HepG2 (cell line): ENCODE measurements at regions not wholly inside any gene's neighbourhood (a gene's known extent, or its start where the extent isn't known, plus 50 kb on each side); places are given as distances from the start of the nearest gene placed in this dataset.

ENCODE experiments used
- ATAC-seq: fragments of 200-7000 bp; cut with Tn5 transposase; 3 replicates; pipeline ENCODE4 v1.9.1; 2020; ENCODE audit warnings: mild to moderate bottlenecking, moderate library complexity
- BruUV-seq: library from RNA; stranded (reverse); fragments of 400-500 nt; replicated peaks from 2 replicates; lab custom pipeline; 2021; lab: Mats Ljungman, UMichigan
- CTCF ChIA-PET: fragments of 300-600 bp; formaldehyde crosslinking; extraction: SDS; loops from one replicate; lab custom pipeline; 2021; ENCODE audit warnings: low total read pairs, inconsistent platforms, low intra/inter-chr PET ratio; lab: Yijun Ruan, JAX
- POLR2A ChIA-PET: fragments of 350-600 bp; sonication (Branson Sonifier 250); formaldehyde crosslinking; loops from one replicate; lab custom pipeline; 2020; ENCODE audit warnings: antibody characterized with exemption, inconsistent platforms; lab: Yijun Ruan, JAX
- DNase-seq: peaks from one replicate; pipeline ENCODE4 v3.0.0-alpha.2; 2015; ENCODE audit warnings: low spot score
- FAIRE-seq: peaks from 3 replicates; lab custom pipeline; 2011; peaks lifted over from hg19 to GRCh38; lab: Jason Lieb, UNC
- H2AFZ ChIP-seq: one replicate; pipeline ENCODE4 v1.6.1; 2011; ENCODE audit warnings: low read length, inconsistent platforms
- H3K27ac ChIP-seq: fragments of 300-600 bp; 3 replicates; pipeline ENCODE4 v1.8.0; 2011; ENCODE audit warnings: mixed run types, mild to moderate bottlenecking, mixed read lengths, low read length, inconsistent platforms; ENCODE audit not compliant: insufficient read depth; ENCODE audit errors: extremely low read length
- H3K27me3 ChIP-seq, 2 experiments: fragments of 200-600 bp in 1 of 2; 2 replicates in 1 of 2; 3 replicates in 1 of 2; pipeline versions ENCODE4 v1.6.0 to v1.8.0; 2011; ENCODE audit warnings: low read length in 2 of 2, mild to moderate bottlenecking in 2 of 2, moderate library complexity in 2 of 2, inconsistent platforms in 1 of 2; ENCODE audit not compliant: insufficient read depth in 2 of 2, control insufficient read depth in 1 of 2
- H3K36me3 ChIP-seq, 2 experiments: fragments of 200-600 bp in 1 of 2; replicated peaks in 1 of 2; 2 replicates in 1 of 2; 3 replicates in 1 of 2; pipeline versions ENCODE4 v1.5.1 to v1.8.0; 2011; ENCODE audit warnings: low read length in 2 of 2, inconsistent platforms in 1 of 2; ENCODE audit not compliant: insufficient read depth in 2 of 2, control insufficient read depth in 1 of 2
- H3K4me1 ChIP-seq: 2 replicates; pipeline ENCODE4 v1.5.1; 2012; ENCODE audit warnings: low read length, inconsistent platforms; ENCODE audit not compliant: insufficient read depth
- H3K4me2 ChIP-seq: 2 replicates; pipeline ENCODE4 v1.6.0; 2011; ENCODE audit warnings: low read depth, low read length, inconsistent platforms
- H3K4me3 ChIP-seq, 3 experiments: fragments of 200-600 bp in 1 of 3; sonication (generic), shearing (Covaris generic) in 1 of 3; replicated peaks in 1 of 3; 2 replicates each; pipeline ENCODE4 v1.5.1; 2011 to 2016; ENCODE audit warnings: low read length in 3 of 3, inconsistent platforms in 2 of 3, low read depth in 2 of 3, mild to moderate bottlenecking in 2 of 3, control low read depth in 1 of 3, mixed read lengths in 1 of 3; ENCODE audit not compliant: insufficient read depth in 1 of 3
- H3K79me2 ChIP-seq: one replicate; pipeline ENCODE4 v1.6.1; 2011; ENCODE audit warnings: low read length, inconsistent platforms; ENCODE audit not compliant: insufficient read depth
- H3K9ac ChIP-seq: 2 replicates; pipeline ENCODE4 v1.6.0; 2011; ENCODE audit warnings: mild to moderate bottlenecking, low read depth, low read length, inconsistent platforms; ENCODE audit not compliant: insufficient read depth
- H3K9me3 ChIP-seq: 2 replicates; pipeline ENCODE4 v1.5.1; 2012; ENCODE audit warnings: mild to moderate bottlenecking, low read length
- H4K20me1 ChIP-seq: 2 replicates; pipeline ENCODE4 v1.6.0; 2011; ENCODE audit warnings: inconsistent platforms, mild to moderate bottlenecking, low read length, moderate library complexity; ENCODE audit not compliant: insufficient read depth
- AKNA ChIP-seq: sonication (generic); formaldehyde crosslinking; IDR thresholded peaks from 2 replicates; pipeline ENCODE4 v1.4.0; 2020; ENCODE audit warnings: missing genetic modification reagents, borderline replicate concordance
- ATAD3A ChIP-seq: sonication (generic); formaldehyde crosslinking; IDR thresholded peaks from 2 replicates; pipeline ENCODE4 v1.4.0; 2020; ENCODE audit warnings: missing genetic modification reagents
- ATF7 ChIP-seq, 2 experiments: fragments of 450-650 bp in 1 of 2; sonication (generic) in 1 of 2; formaldehyde crosslinking in 1 of 2; IDR thresholded peaks; 2 replicates each; pipeline versions ENCODE4 v1.4.0 to v1.6.1; 2016 to 2020; ENCODE audit warnings: antibody characterized with exemption in 1 of 2, mild to moderate bottlenecking in 1 of 2, missing genetic modification reagents in 1 of 2
- FOXA3 ChIP-seq: IDR thresholded peaks from 2 replicates; pipeline ENCODE4 v1.6.1; 2016; ENCODE audit warnings: missing genetic modification reagents, missing compliant biosample characterization
- IKZF4 ChIP-seq: sonication (generic); formaldehyde crosslinking; IDR thresholded peaks from 2 replicates; pipeline ENCODE4 v1.5.1; 2020; ENCODE audit warnings: borderline replicate concordance, mild to moderate bottlenecking, low read depth, missing genetic modification reagents; ENCODE audit errors: not compliant biosample characterization
- REXO4 ChIP-seq: sonication (generic); formaldehyde crosslinking; IDR thresholded peaks from 2 replicates; pipeline ENCODE4 v1.8.0; 2022; ENCODE audit warnings: missing genetic modification reagents, mild to moderate bottlenecking, borderline replicate concordance
- ZNF224 ChIP-seq: sonication (generic); formaldehyde crosslinking; IDR thresholded peaks from 2 replicates; pipeline ENCODE4 v1.5.0; 2020; ENCODE audit warnings: mild to moderate bottlenecking, missing genetic modification reagents
- ZNF230 ChIP-seq: sonication (generic); formaldehyde crosslinking; IDR thresholded peaks from 2 replicates; pipeline ENCODE4 v1.4.0; 2020; ENCODE audit warnings: mild to moderate bottlenecking, missing genetic modification reagents
- ZNF468 ChIP-seq: sonication (generic); formaldehyde crosslinking; IDR thresholded peaks from 2 replicates; pipeline ENCODE4 v1.8.0; 2022; ENCODE audit warnings: mild to moderate bottlenecking, moderate library complexity, missing genetic modification reagents
- ZNF598 ChIP-seq: sonication (generic); formaldehyde crosslinking; IDR thresholded peaks from 2 replicates; pipeline ENCODE4 v1.5.1; 2020; ENCODE audit warnings: mild to moderate bottlenecking, missing genetic modification reagents, borderline replicate concordance
- WGBS: methylation state at CpG from one replicate; pipeline ENCODE4 v1.1.6; 2017; ENCODE audit warnings: low lambda C conversion rate; 5-methylcytosine and 5-hydroxymethylcytosine counted together
- in situ Hi-C: cut with HindIII; loops from 2 replicates; pipeline ENCODE4 v1.10.0; 2017; ENCODE audit warnings: low pct_unique_long_range_greater_than_20kb; ENCODE audit not compliant: extremely low pct_ligation_motif_present
- intact Hi-C: fragments of 100-400 bp; cut with micrococcal nuclease; formaldehyde crosslinking; loops from one replicate; pipeline ENCODE4 v1.10.0; 2022; ENCODE audit not compliant: unreplicated experiment

DNA sequence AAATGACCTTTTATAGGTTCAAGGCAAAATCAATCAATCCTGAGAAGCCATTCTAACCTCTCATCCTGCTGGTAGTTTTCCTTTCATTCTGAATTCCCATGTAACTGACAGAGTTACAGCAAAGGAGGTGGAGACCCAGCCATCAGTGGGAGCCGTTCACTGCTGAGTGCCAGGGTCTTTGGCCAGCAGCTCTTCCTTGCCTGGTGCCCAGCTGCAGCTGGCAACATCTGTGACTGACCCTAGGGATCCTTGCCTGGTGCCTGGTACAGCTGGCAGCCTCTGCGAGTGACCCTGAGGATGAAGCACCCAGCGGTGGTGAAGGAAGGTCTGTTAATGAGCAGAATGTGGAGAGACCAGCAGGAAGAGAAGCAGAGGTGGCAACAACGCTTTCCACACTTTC is 314.6 kb downstream of the THBS2 start:
- Histone ChIP-seq H3K9me3 (no peaks in the 10 kb centered on the region), H3K79me2 (no peaks in the 10 kb centered on the region), H2AFZ (no peak overlapping the region), H3K9ac (no peak overlapping the region), H4K20me1 (no peaks in the 10 kb centered on the region), H3K36me3 (no peaks in the 10 kb centered on the region), H3K27me3 (peaks cover 3 to 70% of the 10 kb centered on the region in 2 experiments; a peak in 3 of 5 replicates), H3K27ac (no peak overlapping the region), H3K4me2 (no peak overlapping the region), H3K4me1 (no peaks in the 10 kb centered on the region), H3K4me3 (no peak overlapping the region)
- DNase-seq = no peak
- POLR2A ChIA-PET = no interaction called here
- peak; percentile 25; the same call in 2 of the 3 replicates for ATAC-seq
- intact Hi-C loops (no loop called here), in situ Hi-C loops (no loop called here)
- CTCF ChIA-PET = no interaction called here
- TF ChIP-seq FOXA3 (no peak), AKNA (CRISPR knock-in tag) (no peak), REXO4 (CRISPR knock-in tag) (no peak), ZNF598 (CRISPR knock-in tag) (no peak), ZNF230 (no peak), IKZF4 (CRISPR knock-in tag) (no peak), ATAD3A (CRISPR knock-in tag) (no peak), ZNF224 (CRISPR knock-in tag) (no peak), ZNF468 (CRISPR knock-in tag) (no peak), ATF7 (IDR thresholded peaks at IDR 0.05) (no peak), ATF7 (CRISPR knock-in tag; IDR thresholded peaks at IDR 0.05) (no peak)
- no peak for FAIRE-seq
- whole genome bisulfite sequencing = 25% methylated on average over 4 of the region's 4 CpGs
- no TSS peak for BruUV-seq
